ENCODE measurements at regions not wholly inside any gene's neighbourhood (a gene's known extent, or its start where the extent isn't known, plus 50 kb on each side); places are given as distances from the start of the nearest gene placed in this dataset.
A peak's percentile ranks its signal among the peaks of the same experiment; 100 is the strongest.

GRCh38 chr5:31113666-31114350, 79.7 kb upstream of the CDH6 start:
- H3K27ac ChIP-seq, result no peak overlapping the region
- DNase-seq (no peak), ATAC-seq (no peak)
- 50 to 60% methylated on average over 1 of the region's 1 CpG for WGBS, 2 donors
- no peaks in the 10 kb centered on the region for H3K4me1 ChIP-seq
- TF ChIP-seq POLR2A (IDR thresholded peaks at IDR 0.05) (no peak), CTCF (IDR thresholded peaks at IDR 0.05) (no peak)
- H3K27me3 ChIP-seq, result no peaks in the 10 kb centered on the region
- H3K36me3 ChIP-seq (replicated peaks in 1 of 2; ENCODE audit: insufficient read depth in 1 of 2, low read depth in 2 of 2), result no peaks in the 10 kb centered on the region
- no peaks in the 10 kb centered on the region for H3K9me3 ChIP-seq
- no peak overlapping the region for H3K4me3 ChIP-seq
- intact Hi-C loops (cut with DNase I), result no loop called here

DNA sequence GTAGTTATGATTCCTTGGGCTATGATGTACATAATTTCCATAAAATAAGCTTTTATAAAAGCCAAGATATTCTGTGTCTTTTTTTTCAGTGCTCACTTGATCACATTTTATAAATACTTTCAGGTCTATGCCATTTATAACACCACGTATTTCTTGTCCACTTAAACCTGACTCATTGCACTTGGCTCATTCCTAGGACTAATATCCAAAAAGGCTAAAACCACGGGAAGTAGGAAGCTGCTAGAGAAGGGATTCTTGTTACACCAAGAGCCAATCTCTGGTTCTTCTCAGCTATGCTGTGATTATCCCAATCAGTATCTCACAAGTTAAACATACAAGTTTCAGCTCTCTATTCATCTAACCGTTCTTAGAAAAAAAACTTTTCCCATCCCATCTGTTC, 80.4 kb upstream of the CDH6 start:
- no peak for DNase-seq
- Histone ChIP-seq H3K4me1 (no peaks in the 10 kb centered on the region), H3K27ac (no peak overlapping the region), H3K27me3 (no peaks in the 10 kb centered on the region), H3K9me3 (no peaks in the 10 kb centered on the region), H3K4me3 (no peak overlapping the region), H3K36me3 (replicated peaks in 1 of 2; ENCODE audit: insufficient read depth in 1 of 2, low read depth in 2 of 2) (no peaks in the 10 kb centered on the region)
- WGBS, 2 donors, result 26 to 43% methylated on average over 3 of the region's 3 CpGs
- ATAC-seq, result no peak
- TF ChIP-seq POLR2A (IDR thresholded peaks at IDR 0.05) (no peak), CTCF (IDR thresholded peaks at IDR 0.05) (no peak)
- intact Hi-C loops (cut with DNase I), result no loop called here

DNA sequence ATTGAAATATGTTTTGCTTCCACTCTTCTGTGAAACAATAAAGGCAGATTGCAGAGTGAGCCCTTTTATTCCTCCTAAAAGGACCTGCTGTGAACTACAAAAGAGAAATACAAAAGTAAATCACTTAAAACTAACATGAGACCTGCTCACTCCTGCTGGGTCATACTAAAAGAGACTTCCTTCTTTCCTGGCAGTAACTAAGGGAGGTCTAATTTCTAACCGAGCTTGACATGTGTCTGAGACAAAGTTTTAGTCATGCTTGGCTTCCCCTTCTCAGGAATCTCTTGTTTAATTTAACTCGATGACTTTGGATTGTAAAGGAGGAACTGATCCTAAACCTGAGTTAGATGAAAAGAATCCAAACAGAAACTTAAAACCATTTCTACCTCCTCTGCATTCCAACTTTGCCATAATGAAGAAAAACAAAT, 86.4 kb upstream of the CDH6 start:
- ATAC-seq (peak; percentile 40), DNase-seq (no peak)
- H3K4me1 ChIP-seq, result no peaks in the 10 kb centered on the region
- 2 to 10% methylated on average over 2 of the region's 2 CpGs for WGBS, 2 donors
- intact Hi-C loops (cut with DNase I), result no loop called here
- peak overlapping the region in 2 of 4 donors; percentile 6 to 31 for H3K27ac ChIP-seq
- TF ChIP-seq CTCF (IDR thresholded peaks at IDR 0.05) (no peak), POLR2A (IDR thresholded peaks at IDR 0.05) (no peak)
- H3K4me3 ChIP-seq, result no peak overlapping the region
- no peaks in the 10 kb centered on the region for H3K9me3 ChIP-seq
- H3K36me3 ChIP-seq (replicated peaks in 1 of 2; ENCODE audit: insufficient read depth in 1 of 2, low read depth in 2 of 2), result no peaks in the 10 kb centered on the region
- H3K27me3 ChIP-seq, result no peaks in the 10 kb centered on the region

DNA sequence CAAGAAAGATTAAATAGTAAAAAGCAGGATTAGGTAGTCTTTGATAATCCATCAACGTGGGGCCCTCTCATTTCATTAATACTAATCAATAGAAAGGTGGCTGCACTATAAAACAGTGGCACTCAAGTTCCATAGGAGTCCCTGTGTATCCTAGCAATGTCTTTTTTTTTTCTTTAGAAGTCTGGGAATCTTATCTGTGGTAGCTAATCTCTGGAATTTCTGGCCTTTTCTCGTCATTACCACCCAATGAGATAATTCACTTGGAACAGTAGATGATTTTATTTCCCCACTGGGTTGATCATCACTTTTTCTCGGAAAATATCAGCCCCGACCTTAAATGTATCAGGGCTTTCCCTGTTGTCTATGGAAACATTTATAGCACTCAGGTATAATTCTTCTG, 86.8 kb upstream of the CDH6 start:
- ATAC-seq (peak; percentile 27), DNase-seq (no peak)
- no peak for TF ChIP-seq POLR2A (IDR thresholded peaks at IDR 0.05)
- no peak for TF ChIP-seq CTCF (IDR thresholded peaks at IDR 0.05)
- Histone ChIP-seq H3K27me3 (no peaks in the 10 kb centered on the region), H3K4me1 (no peaks in the 10 kb centered on the region), H3K4me3 (no peak overlapping the region), H3K27ac (peak overlapping the region in 2 of 4 donors; percentile 6 to 31), H3K36me3 (replicated peaks in 1 of 2; ENCODE audit: insufficient read depth in 1 of 2, low read depth in 2 of 2) (no peaks in the 10 kb centered on the region), H3K9me3 (no peaks in the 10 kb centered on the region)
- intact Hi-C loops (cut with DNase I), result no loop called here
- WGBS, 2 donors, result 8 to 9% methylated on average over 4 of the region's 4 CpGs

DNA sequence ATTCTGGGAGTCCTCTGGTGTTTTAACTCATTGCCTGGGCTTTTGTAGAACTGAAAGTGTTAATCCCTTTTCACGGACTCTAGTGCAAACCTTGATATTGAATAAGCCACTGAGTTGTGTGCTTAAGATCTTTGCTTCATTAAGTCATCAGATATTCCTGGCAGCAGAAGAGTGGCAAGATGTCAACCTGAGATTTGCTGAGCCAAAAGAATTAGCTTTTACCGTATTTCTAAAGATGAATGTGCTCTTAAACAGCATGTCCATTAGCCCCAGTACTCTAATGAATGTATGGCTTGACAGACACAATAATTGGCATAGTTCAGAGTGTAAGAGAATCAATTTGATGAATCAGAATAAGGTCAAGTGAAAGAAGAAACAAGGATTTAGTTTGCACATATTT, 87.2 kb upstream of the CDH6 start:
- Histone ChIP-seq H3K27ac (peak overlapping the region in 1 of 4 donors; percentile 31), H3K9me3 (no peaks in the 10 kb centered on the region), H3K27me3 (no peaks in the 10 kb centered on the region), H3K4me1 (no peaks in the 10 kb centered on the region), H3K4me3 (no peak overlapping the region), H3K36me3 (replicated peaks in 1 of 2; ENCODE audit: insufficient read depth in 1 of 2, low read depth in 2 of 2) (no peaks in the 10 kb centered on the region)
- no peak for ATAC-seq
- no peak for DNase-seq
- intact Hi-C loops (cut with DNase I), result no loop called here
- WGBS, 2 donors, result 12 to 23% methylated on average over 2 of the region's 2 CpGs
- TF ChIP-seq POLR2A (IDR thresholded peaks at IDR 0.05) (no peak), CTCF (IDR thresholded peaks at IDR 0.05) (no peak)

All from body of pancreas (tissue), 4 donors.